ENCODE measurements at regions not wholly inside any gene's neighbourhood (a gene's known extent, or its start where the extent isn't known, plus 50 kb on each side); places are given as distances from the start of the nearest gene placed in this dataset.
A peak's percentile ranks its signal among the peaks of the same experiment; 100 is the strongest.

- no peak for ATAC-seq
- intact Hi-C loops (cut with DNase I) = no loop called here
- 51 to 63% methylated on average over 10 of the region's 10 CpGs for WGBS, 2 donors
- Histone ChIP-seq H3K4me1 (no peaks in the 10 kb centered on the region), H3K4me3 (no peak overlapping the region), H3K27ac (no peak overlapping the region), H3K9me3 (no peaks in the 10 kb centered on the region), H3K36me3 (replicated peaks in 1 of 2; ENCODE audit: insufficient read depth in 1 of 2, low read depth in 2 of 2) (no peaks in the 10 kb centered on the region), H3K27me3 (no peaks in the 10 kb centered on the region)
- TF ChIP-seq CTCF (IDR thresholded peaks at IDR 0.05) (no peak), POLR2A (IDR thresholded peaks at IDR 0.05) (no peak)
- DNase-seq = peak in 1 of 4 donors; percentile 6
Observed at GRCh38 chr14:46063872-46064271, 587.7 kb downstream of the RPL10L start.

GRCh38 chr14:46058964-46059563 is 592.5 kb downstream of the RPL10L start:
- no peaks in the 10 kb centered on the region for H3K36me3 ChIP-seq (replicated peaks in 1 of 2; ENCODE audit: insufficient read depth in 1 of 2, low read depth in 2 of 2)
- intact Hi-C loops (cut with DNase I) = no loop called here
- no peaks in the 10 kb centered on the region for H3K9me3 ChIP-seq
- H3K4me3 ChIP-seq = no peak overlapping the region
- no peak for ATAC-seq
- 44 to 47% methylated on average over 4 of the region's 4 CpGs for WGBS, 2 donors
- H3K4me1 ChIP-seq = no peaks in the 10 kb centered on the region
- DNase-seq = no peak
- H3K27ac ChIP-seq = no peak overlapping the region
- no peaks in the 10 kb centered on the region for H3K27me3 ChIP-seq
- no peak for TF ChIP-seq CTCF (IDR thresholded peaks at IDR 0.05)
- no peak for TF ChIP-seq POLR2A (IDR thresholded peaks at IDR 0.05)

DNA sequence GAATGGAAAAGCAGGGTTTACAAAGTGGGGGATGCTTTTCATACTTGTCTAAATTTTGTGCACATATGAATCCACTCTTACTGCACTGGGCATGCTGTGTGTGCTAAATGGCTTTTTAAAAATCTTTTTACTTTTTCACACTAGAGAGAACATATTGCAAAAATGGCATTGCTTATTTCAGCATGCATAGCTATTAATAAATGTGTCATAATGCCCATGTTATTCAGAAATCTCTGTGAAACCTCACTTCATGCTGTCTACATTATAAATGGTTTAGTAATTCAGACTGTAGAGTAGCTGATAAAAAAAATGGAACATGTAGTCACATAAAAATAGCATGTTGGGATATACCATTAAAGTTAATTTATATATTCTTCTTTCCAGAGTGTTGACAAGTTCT is 593.8 kb downstream of the RPL10L start:
- Histone ChIP-seq H3K36me3 (replicated peaks in 1 of 2; ENCODE audit: insufficient read depth in 1 of 2, low read depth in 2 of 2) (no peaks in the 10 kb centered on the region), H3K27me3 (no peaks in the 10 kb centered on the region), H3K4me1 (no peaks in the 10 kb centered on the region), H3K9me3 (no peaks in the 10 kb centered on the region), H3K27ac (no peak overlapping the region), H3K4me3 (no peak overlapping the region)
- no peak for TF ChIP-seq POLR2A (IDR thresholded peaks at IDR 0.05)
- no peak for TF ChIP-seq CTCF (IDR thresholded peaks at IDR 0.05)
- DNase-seq = no peak
- intact Hi-C loops (cut with DNase I) = no loop called here
- no peak for ATAC-seq

GRCh38 chr14:46054526-46054925 is 597.1 kb downstream of the RPL10L start:
- H3K4me1 ChIP-seq = no peaks in the 10 kb centered on the region
- WGBS, 2 donors = 3 to 10% methylated on average over 2 of the region's 2 CpGs
- ATAC-seq (no peak), DNase-seq (no peak)
- H3K36me3 ChIP-seq (replicated peaks in 1 of 2; ENCODE audit: insufficient read depth in 1 of 2, low read depth in 2 of 2) = no peaks in the 10 kb centered on the region
- no peak overlapping the region for H3K27ac ChIP-seq
- intact Hi-C loops (cut with DNase I) = no loop called here
- H3K27me3 ChIP-seq = no peaks in the 10 kb centered on the region
- no peaks in the 10 kb centered on the region for H3K9me3 ChIP-seq
- no peak overlapping the region for H3K4me3 ChIP-seq
- no peak for TF ChIP-seq POLR2A (IDR thresholded peaks at IDR 0.05)
- no peak for TF ChIP-seq CTCF (IDR thresholded peaks at IDR 0.05)

GRCh38 chr14:46053221-46053620 is 598.4 kb downstream of the RPL10L start:
- TF ChIP-seq CTCF (IDR thresholded peaks at IDR 0.05) (no peak), POLR2A (IDR thresholded peaks at IDR 0.05) (no peak)
- ATAC-seq (no peak), DNase-seq (no peak)
- Histone ChIP-seq H3K36me3 (replicated peaks in 1 of 2; ENCODE audit: insufficient read depth in 1 of 2, low read depth in 2 of 2) (no peaks in the 10 kb centered on the region), H3K4me1 (no peaks in the 10 kb centered on the region), H3K4me3 (no peak overlapping the region), H3K27ac (no peak overlapping the region), H3K27me3 (no peaks in the 10 kb centered on the region), H3K9me3 (no peaks in the 10 kb centered on the region)
- 68 to 84% methylated on average over 1 of the region's 1 CpG for WGBS, 2 donors
- intact Hi-C loops (cut with DNase I) = no loop called here
